H9 (cell line): ENCODE measurements at regions not wholly inside any gene's neighbourhood (a gene's known extent, or its start where the extent isn't known, plus 50 kb on each side); places are given as distances from the start of the nearest gene placed in this dataset.

Source experiments
- DNase-seq: peaks from one replicate; pipeline ENCODE4 v3.0.0-alpha.2; 2017
- H2AFZ ChIP-seq: one replicate; pipeline ENCODE4 v1.6.1; 2013; ENCODE audit warnings: mild to moderate bottlenecking, low read length, control low read depth, moderate library complexity
- H2AK5ac ChIP-seq: 2 replicates; pipeline ENCODE4 v1.6.1; 2013; ENCODE audit warnings: low read length, control low read depth, mixed read lengths; ENCODE audit not compliant: insufficient read length
- H2BK120ac ChIP-seq: one replicate; pipeline ENCODE4 v1.6.1; 2013; ENCODE audit warnings: low read depth, mild to moderate bottlenecking, low read length, control low read depth, inconsistent platforms; ENCODE audit not compliant: poor library complexity, severe bottlenecking
- H2BK12ac ChIP-seq: 2 replicates; pipeline ENCODE4 v1.6.1; 2013; ENCODE audit warnings: low read length, control low read depth, mixed read lengths, low read depth; ENCODE audit not compliant: insufficient read length
- H2BK15ac ChIP-seq: 2 replicates; pipeline ENCODE4 v1.6.1; 2013; ENCODE audit warnings: low read depth, low read length, control low read depth
- H2BK20ac ChIP-seq: one replicate; pipeline ENCODE4 v1.6.1; 2013; ENCODE audit warnings: low read depth, mild to moderate bottlenecking, low read length, control low read depth, inconsistent platforms; ENCODE audit not compliant: poor library complexity, severe bottlenecking
- H2BK5ac ChIP-seq: 2 replicates; pipeline ENCODE4 v1.6.1; 2013; ENCODE audit warnings: low read length, control low read depth, mixed read lengths; ENCODE audit not compliant: insufficient read length
- H3K14ac ChIP-seq: 2 replicates; pipeline ENCODE4 v1.6.1; 2013; ENCODE audit warnings: low read length, control low read depth; ENCODE audit not compliant: insufficient read depth
- H3K18ac ChIP-seq: 2 replicates; pipeline ENCODE4 v1.6.1; 2013; ENCODE audit warnings: low read depth, mild to moderate bottlenecking, mixed read lengths, low read length, control low read depth; ENCODE audit not compliant: insufficient read length
- H3K23ac ChIP-seq: 2 replicates; pipeline ENCODE4 v1.6.1; 2013; ENCODE audit warnings: low read length, control low read depth, mixed read lengths, low read depth; ENCODE audit not compliant: insufficient read length
- H3K23me2 ChIP-seq: 2 replicates; pipeline ENCODE4 v1.6.1; 2013; ENCODE audit warnings: low read depth, mild to moderate bottlenecking, mixed read lengths, low read length, control low read depth; ENCODE audit not compliant: insufficient read length, poor library complexity, severe bottlenecking
- H3K27ac ChIP-seq: 2 replicates; pipeline ENCODE4 v1.5.1; 2013; ENCODE audit warnings: low read length, control low read depth, mixed read lengths, low read depth; ENCODE audit not compliant: insufficient read length
- H3K27me3 ChIP-seq: 2 replicates; pipeline ENCODE4 v1.6.1; 2013; ENCODE audit warnings: low read length, control low read depth, inconsistent platforms; ENCODE audit not compliant: insufficient read depth
- H3K4ac ChIP-seq: 2 replicates; pipeline ENCODE4 v1.6.1; 2013; ENCODE audit warnings: low read depth, mild to moderate bottlenecking, control low read depth, inconsistent platforms, low read length, moderate library complexity
- H3K4me1 ChIP-seq: 2 replicates; pipeline ENCODE4 v1.6.1; 2013; ENCODE audit warnings: low read length, control low read depth, inconsistent platforms; ENCODE audit not compliant: insufficient read depth
- H3K4me2 ChIP-seq: 2 replicates; pipeline ENCODE4 v1.6.1; 2013; ENCODE audit warnings: low read length, control low read depth, mixed read lengths; ENCODE audit not compliant: insufficient read length, insufficient read depth
- H3K56ac ChIP-seq: 2 replicates; pipeline ENCODE4 v1.6.1; 2013; ENCODE audit warnings: low read depth, mild to moderate bottlenecking, mixed read lengths, low read length, control low read depth; ENCODE audit not compliant: insufficient read length
- H3K79me1 ChIP-seq: 2 replicates; pipeline ENCODE4 v1.6.1; 2013; ENCODE audit warnings: low read depth, mild to moderate bottlenecking, moderate library complexity, low read length, control low read depth, inconsistent platforms; ENCODE audit not compliant: insufficient read depth, poor library complexity, severe bottlenecking
- H3K79me2 ChIP-seq: 2 replicates; pipeline ENCODE4 v1.6.1; 2013; ENCODE audit warnings: low read length, control low read depth, inconsistent platforms; ENCODE audit not compliant: insufficient read depth
- H3K9ac ChIP-seq: 2 replicates; pipeline ENCODE4 v1.6.1; 2013; ENCODE audit warnings: low read length, control low read depth, mixed read lengths; ENCODE audit not compliant: insufficient read length; ENCODE audit errors: extremely low read depth
- H3K9me3 ChIP-seq: one replicate; pipeline ENCODE4 v1.6.1; 2013; ENCODE audit warnings: low read depth, low read length, inconsistent platforms; ENCODE audit not compliant: control insufficient read depth
- H3T11ph ChIP-seq: one replicate; pipeline ENCODE4 v1.6.1; 2013; ENCODE audit warnings: mild to moderate bottlenecking, low read length, control low read depth, inconsistent platforms
- H4K20me1 ChIP-seq: one replicate; pipeline ENCODE4 v1.6.1; 2013; ENCODE audit not compliant: control insufficient read depth, insufficient read length, insufficient read depth
- H4K5ac ChIP-seq: 2 replicates; pipeline ENCODE4 v1.6.1; 2013; ENCODE audit warnings: low read depth, mild to moderate bottlenecking, mixed read lengths, low read length, control low read depth; ENCODE audit not compliant: insufficient read length
- H4K8ac ChIP-seq: replicated peaks from 2 replicates; pipeline ENCODE4 v1.6.1; 2013; ENCODE audit warnings: low read length, control low read depth, mixed read lengths, low read depth; ENCODE audit not compliant: insufficient read length
- H4K91ac ChIP-seq: 2 replicates; pipeline ENCODE4 v1.6.1; 2013; ENCODE audit warnings: low read depth, mild to moderate bottlenecking, moderate library complexity, mixed read lengths, low read length, control low read depth; ENCODE audit not compliant: insufficient read length
- H3K27ac Mint-ChIP-seq, 3 experiments: 2 replicates in 2 of 3; 3 replicates in 1 of 3; pipeline ENCODE4 v1.8.0; 2020 to 2021; ENCODE audit warnings: mixed read lengths in 3 of 3, mild to moderate bottlenecking in 1 of 3, moderate library complexity in 1 of 3
- H3K27me3 Mint-ChIP-seq: 2 replicates; pipeline ENCODE4 v1.8.0; 2021; ENCODE audit warnings: low read depth, mild to moderate bottlenecking, moderate library complexity, mixed read lengths
- H3K36me3 Mint-ChIP-seq, 3 experiments: 2 replicates in 2 of 3; 3 replicates in 1 of 3; pipeline ENCODE4 v1.8.0; 2020 to 2021; ENCODE audit warnings: low read depth in 3 of 3, mixed read lengths in 3 of 3; ENCODE audit not compliant: insufficient read depth in 1 of 3
- H3K4me1 Mint-ChIP-seq, 2 experiments: 2 replicates each; pipeline ENCODE4 v1.8.0; 2020; ENCODE audit warnings: mixed read lengths in 2 of 2
- H3K4me3 Mint-ChIP-seq, 2 experiments: 2 replicates in 1 of 2; 3 replicates in 1 of 2; pipeline ENCODE4 v1.8.0; 2020 to 2021; ENCODE audit warnings: mild to moderate bottlenecking in 2 of 2, mixed read lengths in 2 of 2, moderate library complexity in 1 of 2
- H3K9me3 Mint-ChIP-seq, 2 experiments: 2 replicates in 1 of 2; 3 replicates in 1 of 2; pipeline ENCODE4 v1.8.0; 2020; ENCODE audit warnings: mild to moderate bottlenecking in 2 of 2, mixed read lengths in 2 of 2, moderate library complexity in 1 of 2
- WGBS: extraction: QIAGEN DNeasy Blood & Tissue Kit; methylation state at CpG from one replicate; pipeline ENCODE4 v1.1.7; 2013; ENCODE audit warnings: missing lambda C conversion rate, low lambda C conversion rate, mixed read lengths; ENCODE audit not compliant: insufficient read length; ENCODE audit errors: extremely low coverage; 5-methylcytosine and 5-hydroxymethylcytosine counted together
- TF ChIP-seq, protein P1 (sequence below): fragments of 200-600 bp; sonication (generic); conservative IDR thresholded peaks from 3 replicates; pipeline ENCODE4 v1.8.0; 2021; ENCODE audit warnings: antibody characterized with exemption, mild to moderate bottlenecking

DNA sequence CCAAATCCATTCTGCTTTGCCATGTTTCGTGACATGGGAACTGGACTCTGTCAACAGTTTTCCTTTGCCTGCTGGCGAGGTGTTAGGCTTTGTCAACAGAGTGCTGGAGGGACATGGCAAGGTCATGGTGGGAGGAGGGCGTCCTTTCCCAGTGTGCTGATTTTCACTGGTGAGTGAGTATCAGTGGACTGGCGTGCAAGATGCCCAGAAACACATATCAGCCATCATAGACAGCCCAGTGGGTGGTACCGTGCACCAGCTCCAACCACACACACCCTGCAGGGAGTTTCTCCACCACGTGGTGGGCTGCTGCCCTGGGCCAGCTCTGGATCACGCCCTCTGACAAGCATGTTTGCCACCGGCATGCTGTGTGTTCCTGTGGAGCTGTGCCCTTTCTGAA lies 50.0 kb upstream of the ABL1 start:
- no CpG with 5 or more reads among the region's 8 CpGs for WGBS

More for the DNA sequence above, 50.0 kb upstream of the ABL1 start:
- Histone ChIP-seq H4K91ac (no peak overlapping the region), H3K79me2 (peaks cover 2% of the 10 kb centered on the region; the same call in 1 of the 2 replicates), H4K5ac (no peak overlapping the region), H3T11ph (no peak overlapping the region), H2BK12ac (no peak overlapping the region), H3K14ac (no peak overlapping the region), H2AFZ (no peak overlapping the region), H2BK5ac (no peak overlapping the region), H3K4ac (no peak overlapping the region), H3K23ac (no peak overlapping the region), H4K8ac (no peak overlapping the region), H2BK20ac (no peak overlapping the region), H3K4me2 (no peak overlapping the region), H3K27me3 (no peaks in the 10 kb centered on the region), H3K9me3 (peaks cover 3% of the 10 kb centered on the region), H3K27ac (no peak overlapping the region), H2BK15ac (no peak overlapping the region), H3K4me1 (no peaks in the 10 kb centered on the region), H2AK5ac (no peak overlapping the region), H2BK120ac (no peak overlapping the region), H3K56ac (no peak overlapping the region), H3K18ac (no peak overlapping the region), H4K20me1 (no peaks in the 10 kb centered on the region), H3K9ac (no peak overlapping the region), H3K23me2 (no peaks in the 10 kb centered on the region), H3K79me1 (no peaks in the 10 kb centered on the region)
- no peak for DNase-seq
- no peak overlapping the region for H3K4me3 Mint-ChIP-seq
- peaks cover 13 to 14% of the 10 kb centered on the region in 2 experiments for H3K9me3 Mint-ChIP-seq
- H3K27ac Mint-ChIP-seq, result peak overlapping the region in 2 of 3 experiments; percentile 7 to 81; a peak in 2 of 7 replicates
- H3K36me3 Mint-ChIP-seq, result peaks cover 12 to 17% (median 12%) of the 10 kb centered on the region in 3 experiments
- peaks cover 14 to 25% of the 10 kb centered on the region in 2 experiments; a peak in 3 of 4 replicates for H3K4me1 Mint-ChIP-seq
- TF ChIP-seq, protein P1, sequence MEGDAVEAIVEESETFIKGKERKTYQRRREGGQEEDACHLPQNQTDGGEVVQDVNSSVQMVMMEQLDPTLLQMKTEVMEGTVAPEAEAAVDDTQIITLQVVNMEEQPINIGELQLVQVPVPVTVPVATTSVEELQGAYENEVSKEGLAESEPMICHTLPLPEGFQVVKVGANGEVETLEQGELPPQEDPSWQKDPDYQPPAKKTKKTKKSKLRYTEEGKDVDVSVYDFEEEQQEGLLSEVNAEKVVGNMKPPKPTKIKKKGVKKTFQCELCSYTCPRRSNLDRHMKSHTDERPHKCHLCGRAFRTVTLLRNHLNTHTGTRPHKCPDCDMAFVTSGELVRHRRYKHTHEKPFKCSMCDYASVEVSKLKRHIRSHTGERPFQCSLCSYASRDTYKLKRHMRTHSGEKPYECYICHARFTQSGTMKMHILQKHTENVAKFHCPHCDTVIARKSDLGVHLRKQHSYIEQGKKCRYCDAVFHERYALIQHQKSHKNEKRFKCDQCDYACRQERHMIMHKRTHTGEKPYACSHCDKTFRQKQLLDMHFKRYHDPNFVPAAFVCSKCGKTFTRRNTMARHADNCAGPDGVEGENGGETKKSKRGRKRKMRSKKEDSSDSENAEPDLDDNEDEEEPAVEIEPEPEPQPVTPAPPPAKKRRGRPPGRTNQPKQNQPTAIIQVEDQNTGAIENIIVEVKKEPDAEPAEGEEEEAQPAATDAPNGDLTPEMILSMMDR, result no peak
- H3K27me3 Mint-ChIP-seq, result no peaks in the 10 kb centered on the region
